NCI-H1092 (cell line): ENCODE measurements at regions not wholly inside any gene's neighbourhood (a gene's known extent, or its start where the extent isn't known, plus 50 kb on each side); places are given as distances from the start of the nearest gene placed in this dataset.

Experiments
- DNase-seq: peaks from one replicate; lab custom pipeline; 2025; lab: John Stamatoyannopoulos, UW

DNA sequence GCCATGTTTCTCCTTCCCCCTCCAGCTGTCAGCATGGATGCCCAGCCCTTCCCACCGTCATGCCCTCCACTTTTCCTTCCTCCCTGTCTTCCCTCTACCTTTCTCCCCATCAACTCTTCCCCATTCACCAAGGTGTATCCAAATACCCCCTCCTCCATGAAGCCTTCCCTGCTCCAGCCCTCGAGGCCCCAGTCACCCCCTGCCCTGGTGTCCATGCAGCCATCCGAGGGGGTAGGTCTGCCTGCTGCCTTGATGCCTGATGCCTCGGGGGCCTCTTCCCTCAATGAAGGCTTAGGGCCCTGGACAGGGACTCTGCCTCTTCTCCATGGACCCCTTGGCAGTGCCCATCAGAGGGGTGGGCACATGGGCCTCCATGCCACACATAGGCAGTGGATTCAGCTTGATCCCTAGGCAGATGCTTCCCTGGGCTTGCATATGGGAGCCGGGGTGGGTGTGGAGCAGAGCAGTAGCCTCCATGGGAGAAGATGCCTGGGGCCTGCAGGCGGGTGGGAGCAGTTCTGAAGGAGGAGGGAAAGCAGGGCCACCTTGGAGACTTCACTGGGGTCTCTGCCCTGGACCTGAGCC is 795.8 kb downstream of the BRD1 start:
- DNase-seq = no peak

DNA sequence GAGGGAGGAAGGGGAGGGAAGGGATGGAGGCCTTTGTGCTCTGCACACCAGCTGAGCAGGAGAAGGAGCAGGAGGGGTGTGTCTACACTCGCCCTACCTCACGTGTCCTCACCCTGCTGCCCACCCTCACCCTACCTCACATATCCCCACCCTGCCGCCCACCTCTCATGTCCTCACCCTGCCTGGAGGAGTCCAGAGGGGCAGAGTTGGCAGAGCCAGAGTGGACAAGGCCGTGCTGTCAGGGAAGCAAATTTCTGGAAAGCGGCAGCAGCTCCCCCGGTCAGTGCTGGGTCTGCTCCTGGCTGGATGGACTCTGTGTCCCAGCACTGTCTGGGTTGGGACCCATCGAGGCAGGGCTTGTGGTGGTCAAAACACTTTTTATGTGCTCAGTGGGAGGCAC is 799.6 kb downstream of the BRD1 start:
- DNase-seq = no peak

DNA sequence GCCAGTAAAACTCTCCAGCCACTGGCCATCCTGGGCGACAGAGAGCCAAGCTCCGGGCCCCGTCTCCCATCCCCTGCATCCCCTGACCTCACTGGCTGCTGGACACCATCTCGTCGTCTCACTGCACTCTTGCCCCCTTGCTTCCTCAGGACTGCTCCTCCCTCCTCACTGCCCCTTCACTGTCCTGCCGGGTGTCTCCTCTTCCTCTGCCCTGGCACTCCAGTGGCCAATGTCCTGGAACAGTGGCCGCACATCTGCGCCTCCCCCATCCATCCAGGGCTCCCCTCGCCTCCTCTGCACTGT is 800.4 kb downstream of the BRD1 start:
- no peak for DNase-seq

DNA sequence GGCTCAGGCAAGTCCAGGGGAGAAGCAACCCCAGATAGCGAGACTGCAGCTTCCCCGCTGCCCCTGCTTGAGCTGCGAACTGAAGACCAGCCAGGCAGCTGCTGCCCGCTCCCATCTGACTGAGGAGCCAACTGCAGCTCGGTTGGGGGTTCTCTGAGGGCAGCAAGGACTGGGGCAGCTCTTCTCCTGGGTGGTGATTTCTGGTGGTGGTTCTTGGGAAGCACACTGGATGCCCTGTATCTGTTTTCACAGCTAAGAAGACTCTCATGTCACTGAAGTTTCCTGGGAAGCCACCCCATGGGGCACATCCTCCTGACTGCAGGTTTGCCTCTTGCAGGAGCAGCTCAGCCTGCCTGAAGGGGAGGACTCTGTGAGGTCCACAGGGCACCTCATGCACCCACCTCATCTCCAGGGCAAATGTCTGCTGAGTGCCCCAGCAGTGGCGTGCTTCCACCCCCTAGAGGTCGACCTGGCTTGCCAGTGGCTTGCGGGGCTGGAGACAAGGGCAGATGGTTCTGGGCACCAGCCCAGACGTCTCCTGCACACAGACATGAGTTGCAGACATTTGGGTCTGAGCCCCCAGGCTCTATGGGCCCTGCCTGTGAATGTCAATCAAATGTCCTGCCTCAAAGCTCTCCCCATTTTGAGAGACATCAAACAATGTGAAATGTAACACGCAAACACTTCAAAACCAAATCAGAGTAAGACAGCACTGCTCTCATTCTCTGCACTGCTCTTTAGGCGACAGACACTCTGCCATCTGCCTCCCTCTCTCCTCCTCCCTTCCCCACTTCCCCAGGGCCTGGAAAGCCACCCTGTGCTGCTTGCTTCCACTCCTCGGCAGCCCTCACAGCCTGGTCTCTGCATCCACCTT is 800.9 kb downstream of the BRD1 start:
- DNase-seq = no peak

DNA sequence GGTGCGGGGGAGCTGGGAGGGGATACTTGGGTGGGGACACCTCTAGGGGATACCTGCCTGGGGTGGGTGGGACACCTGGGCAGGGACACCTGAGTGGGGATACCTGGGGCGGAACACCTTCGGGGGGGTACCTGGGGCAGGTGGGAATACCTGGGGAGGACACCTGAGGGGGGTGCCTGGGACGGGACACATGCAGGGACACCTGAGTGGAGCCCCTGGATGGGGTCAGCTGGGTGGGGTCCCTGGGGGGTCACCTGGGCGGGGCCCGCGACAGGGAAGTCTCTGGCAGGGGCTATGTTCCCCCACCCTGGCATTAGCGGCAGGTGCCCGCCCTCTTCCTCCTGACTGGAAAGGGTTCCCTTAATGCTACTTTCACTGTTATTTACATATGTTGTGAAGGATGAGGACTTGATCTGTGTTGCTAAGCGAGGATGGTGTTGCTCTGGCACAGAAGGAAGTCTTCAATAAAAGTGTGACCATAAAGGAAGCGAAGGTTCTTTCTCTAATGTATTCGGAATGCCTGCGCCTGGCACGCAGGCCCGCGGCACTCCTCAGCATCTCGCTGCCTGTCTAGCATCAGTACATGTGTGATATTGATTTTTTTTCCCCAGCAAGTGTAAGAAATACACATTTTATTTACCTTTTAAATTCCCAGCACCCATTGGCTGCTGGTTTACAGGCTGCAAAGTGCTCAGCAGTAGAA is 801.7 kb downstream of the BRD1 start:
- no peak for DNase-seq

DNA sequence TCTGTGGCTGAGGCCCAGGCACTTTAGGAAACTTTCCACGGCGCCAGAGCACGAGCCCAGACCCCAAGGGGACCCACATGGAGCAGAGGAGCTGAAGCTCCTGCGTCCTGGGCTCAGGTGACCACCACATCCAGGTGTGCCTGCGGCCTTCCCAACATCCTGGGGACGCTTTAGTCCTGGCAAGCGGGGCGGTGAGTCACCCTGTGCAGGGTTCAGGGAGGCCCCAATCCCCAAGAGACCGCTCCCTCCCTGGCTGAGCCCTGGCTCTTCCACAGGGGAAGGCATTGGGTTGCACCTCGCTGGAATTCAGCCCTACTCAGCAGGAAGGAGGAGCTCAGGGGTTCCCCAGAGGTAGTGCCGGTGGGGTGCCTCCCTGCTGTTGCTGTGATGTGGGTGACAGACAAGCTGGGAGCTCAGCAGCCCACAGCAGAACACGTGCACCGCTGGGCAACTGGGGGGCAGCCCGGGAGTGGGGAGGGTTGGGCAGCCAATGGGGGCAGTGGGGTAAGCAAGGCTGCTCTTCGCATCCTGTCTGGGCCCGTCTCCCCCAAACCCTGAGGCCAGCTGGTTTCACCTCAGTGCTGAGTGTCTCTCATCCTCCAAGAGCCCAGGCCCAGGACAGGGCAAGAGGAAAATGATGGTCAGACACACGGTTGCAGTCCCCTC is 802.8 kb downstream of the BRD1 start:
- DNase-seq = no peak

DNA sequence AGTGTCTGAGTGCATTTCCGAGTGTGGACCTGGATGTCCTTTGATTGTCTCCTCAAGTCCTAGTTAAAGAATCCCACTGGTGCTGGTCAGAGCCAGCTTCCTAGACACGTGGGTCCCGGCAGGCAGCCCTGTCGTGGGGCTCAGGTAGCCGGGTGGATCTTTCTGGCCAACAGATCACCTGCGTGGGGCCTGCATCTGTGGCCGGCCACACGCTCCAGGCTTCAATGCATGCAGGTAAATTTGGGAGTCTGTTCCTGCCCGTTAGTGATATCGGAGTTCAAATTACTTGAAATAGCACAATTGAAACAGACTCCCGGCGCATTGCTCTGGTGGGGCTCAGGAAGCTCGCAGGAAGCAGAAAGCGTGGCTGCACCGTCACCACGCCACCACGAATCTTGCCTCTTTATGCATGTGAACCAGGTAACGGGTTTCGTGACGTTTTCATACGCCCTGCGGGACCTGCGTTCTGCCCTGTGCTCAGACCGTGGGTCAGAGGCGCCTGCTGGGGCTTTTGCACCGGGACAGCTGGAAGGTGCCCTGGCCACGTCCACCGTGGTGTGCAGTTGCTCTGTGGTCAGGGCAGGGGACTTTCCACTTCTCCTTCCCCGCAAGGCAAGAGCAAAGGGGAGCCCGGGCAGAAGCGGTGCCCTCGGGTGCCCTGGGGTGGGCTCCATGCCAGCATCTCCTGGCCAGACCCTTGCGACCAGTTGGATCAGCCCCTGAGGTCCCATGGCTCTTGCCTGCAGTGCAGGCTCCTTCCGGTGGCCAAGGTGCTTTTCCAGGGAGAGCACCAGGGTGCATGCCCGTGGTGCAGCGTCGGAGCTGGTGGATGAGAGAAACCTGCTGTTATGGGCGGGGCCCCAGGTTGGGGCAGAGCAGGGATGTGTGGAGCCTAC is 803.5 kb downstream of the BRD1 start:
- DNase-seq = no peak

DNA sequence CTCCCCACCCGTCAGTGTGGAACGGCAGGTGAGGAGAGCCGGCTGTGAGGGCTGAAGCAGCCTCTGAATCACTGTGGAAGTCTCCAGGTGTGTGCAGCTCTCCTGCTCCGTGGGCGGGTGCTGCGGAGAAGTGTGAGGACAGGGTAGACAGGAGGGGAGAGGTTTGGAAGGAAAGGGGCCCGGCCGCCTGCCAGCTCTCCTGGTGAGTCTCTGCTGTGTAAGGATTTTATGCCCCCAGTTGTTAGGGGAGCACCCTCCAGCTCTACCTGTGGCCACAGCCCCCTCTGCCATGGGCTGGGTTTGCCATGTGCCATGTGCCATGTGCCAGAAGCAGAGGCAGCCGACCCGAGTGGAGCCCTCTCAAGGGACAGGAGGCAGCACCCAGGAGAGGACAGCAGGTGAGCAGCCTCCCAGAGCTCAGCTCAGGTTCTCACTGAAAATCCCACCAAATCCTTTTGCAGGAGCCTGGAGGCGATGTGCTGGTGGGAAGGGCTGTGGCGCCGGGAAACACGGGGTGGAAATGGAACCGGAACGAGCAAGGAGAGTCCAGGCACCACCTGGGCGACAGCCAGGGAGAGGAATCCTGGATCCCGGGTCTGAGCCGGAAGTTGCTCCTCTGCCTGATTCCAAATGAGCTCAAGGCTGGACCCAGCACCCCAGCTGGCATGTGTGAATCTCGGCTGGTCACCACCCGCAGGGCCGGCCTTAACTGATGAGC is 804.4 kb downstream of the BRD1 start:
- no peak for DNase-seq

DNA sequence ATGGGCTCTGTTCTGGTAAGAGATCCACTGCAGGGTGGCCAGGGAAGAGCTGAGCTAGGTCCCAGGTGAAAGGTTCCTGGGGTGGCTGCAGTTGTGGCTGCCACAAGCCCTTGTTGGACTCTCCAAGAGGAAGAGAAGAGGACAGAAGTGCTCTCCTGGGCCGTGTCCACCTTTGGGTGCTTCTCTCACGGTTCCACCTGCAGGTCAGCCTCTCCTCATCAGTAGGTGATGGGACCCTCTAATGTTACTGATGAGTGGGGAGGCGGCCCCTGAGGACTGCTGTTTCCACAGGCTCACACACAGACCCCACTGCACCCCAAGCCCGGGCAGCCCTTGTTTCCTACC is 804.9 kb downstream of the BRD1 start:
- DNase-seq = no peak

DNA sequence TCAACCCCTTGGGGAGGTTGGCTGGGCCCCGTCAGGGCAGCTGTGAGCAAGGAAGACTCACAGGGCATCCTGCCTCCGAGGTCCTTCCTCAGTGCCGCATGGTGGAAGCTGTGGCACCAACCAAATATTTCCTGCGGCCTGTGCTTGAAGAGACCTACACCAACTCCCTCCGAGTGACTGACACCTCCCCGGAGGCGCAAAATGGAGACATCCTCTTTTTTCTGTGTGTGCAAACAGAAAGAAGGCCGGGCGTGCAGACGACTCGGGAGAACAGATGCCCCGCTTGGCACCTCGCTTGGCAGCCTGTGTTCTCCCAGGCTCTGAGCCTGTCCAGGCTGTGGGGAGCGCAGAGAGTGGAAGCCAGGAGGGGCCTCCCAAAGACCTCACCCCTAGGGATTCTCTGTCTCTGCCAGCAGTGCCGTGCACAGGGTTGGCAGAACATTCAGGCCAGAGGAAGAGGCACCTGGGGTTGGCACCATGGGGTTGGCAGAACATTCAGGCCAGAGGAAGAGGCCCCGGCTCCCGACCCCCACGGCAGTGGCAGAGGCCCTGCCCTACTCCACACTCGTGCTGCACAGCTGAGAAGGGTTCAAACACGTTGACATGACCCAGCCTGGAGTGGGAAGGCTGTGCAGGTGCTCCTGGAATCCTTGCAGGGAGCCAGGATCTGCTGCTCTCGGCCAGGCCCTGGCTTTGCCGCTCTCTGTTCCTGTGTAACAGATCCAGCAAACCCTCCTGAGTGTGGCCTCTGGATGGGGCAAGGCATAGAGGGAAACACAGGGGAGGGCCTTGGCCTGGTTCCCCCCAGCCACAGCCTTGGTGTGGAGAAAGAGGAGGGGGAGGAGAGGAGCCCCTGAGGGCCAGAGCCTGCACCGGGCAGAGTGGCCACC is 805.5 kb downstream of the BRD1 start:
- DNase-seq = no peak

DNA sequence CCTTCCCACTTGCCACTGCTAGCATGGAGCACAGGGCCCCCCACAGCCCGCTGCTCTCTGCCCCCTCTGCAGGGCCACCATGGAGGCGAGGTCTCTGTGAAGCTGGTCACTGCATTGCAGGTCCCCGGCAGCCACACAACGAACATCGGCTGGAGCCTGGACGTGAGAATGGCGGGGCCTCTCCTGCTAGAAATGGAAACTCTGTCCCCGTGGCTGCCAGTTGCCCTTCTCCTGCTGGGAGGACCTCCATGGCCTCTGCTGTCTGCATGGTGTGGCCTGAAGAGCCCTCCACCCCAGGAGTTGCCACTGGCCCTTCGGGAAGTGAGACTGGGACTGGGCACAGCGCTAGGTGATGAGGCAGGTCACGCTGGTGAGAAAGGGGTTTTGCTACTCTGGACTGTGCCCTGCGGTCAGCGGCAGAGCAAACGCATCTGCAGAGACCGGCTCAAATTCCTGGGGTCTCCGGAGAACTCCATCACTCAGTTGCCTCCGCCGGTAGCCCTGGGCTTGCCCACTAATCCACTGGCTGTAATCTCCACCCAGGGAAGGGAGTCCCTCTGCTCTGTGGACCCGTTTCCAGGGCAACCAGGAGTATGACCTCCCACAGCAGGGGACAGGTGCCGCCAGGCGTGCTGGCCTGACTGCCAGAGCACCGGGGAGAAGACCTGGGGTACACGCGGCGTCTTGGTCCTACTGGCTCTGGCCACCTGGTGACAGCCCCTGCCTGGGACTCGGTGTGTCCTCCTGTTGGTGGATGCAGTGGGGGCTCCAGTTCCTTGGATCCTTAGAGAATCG is 806.3 kb downstream of the BRD1 start:
- no peak for DNase-seq

DNA sequence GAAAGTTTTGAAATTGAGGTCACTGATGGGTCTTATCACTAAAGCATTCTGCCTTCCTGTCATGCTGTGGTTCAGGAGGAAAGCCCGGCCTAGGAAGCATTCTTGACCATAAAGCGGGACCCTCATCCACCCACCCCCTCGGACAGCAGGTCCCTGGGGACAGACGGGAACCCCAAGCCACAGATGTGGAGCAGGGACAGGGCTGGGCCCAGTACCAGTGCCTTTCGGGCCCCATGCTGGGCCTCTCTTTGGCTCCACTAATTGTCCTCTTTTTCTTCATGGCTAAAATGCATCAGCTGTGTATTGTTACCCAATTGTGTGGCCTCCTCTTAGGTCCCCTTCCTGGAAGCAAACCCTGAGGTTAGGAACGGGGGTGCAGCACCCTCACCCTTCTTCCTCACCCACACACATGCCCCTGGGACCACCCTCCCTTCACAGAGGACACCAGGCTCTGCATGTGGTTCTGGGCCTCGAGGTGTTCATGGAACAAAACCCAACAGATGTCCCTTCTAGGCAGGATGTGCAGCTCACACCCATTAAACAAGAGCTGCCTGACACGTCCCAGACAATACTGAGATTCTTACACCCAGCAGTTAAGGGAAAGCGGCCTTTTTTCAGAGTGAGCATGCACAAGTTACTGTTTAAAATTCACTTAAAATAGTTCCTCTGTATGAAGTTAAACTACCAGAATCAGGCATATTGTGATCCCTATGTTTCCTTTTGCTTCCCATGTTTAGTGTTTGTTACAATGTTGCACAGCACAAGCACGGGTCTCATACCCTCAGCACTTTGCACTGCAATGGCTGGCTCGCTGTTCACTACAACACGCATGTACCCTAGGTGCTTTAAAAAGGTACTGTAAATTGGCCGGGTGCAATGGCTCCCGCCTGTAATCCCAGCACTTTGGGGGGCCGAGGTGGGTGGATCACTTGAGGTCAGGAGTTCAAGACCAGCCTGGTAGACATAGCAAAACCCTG is 807.6 kb downstream of the BRD1 start:
- DNase-seq = no peak

DNA sequence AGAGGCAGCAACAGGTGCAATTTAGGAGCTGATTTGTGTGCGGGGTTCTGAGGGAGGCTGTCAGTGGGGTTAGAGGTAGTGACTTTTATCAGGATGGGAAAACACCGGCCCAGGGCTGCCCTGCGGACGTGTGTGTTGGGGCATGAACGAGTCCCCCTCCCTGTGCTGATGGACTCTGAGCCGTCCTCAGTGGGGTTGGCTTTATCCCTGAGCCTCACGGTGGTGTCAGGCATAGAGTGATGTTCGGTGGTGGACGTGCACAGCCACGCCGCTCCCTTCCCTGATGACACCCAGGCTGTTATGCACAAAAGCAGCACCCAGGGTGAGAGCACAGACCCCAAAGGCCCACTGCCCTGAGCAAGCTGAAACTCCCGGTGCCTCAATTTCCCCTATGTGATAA is 809.1 kb downstream of the BRD1 start:
- DNase-seq = no peak

DNA sequence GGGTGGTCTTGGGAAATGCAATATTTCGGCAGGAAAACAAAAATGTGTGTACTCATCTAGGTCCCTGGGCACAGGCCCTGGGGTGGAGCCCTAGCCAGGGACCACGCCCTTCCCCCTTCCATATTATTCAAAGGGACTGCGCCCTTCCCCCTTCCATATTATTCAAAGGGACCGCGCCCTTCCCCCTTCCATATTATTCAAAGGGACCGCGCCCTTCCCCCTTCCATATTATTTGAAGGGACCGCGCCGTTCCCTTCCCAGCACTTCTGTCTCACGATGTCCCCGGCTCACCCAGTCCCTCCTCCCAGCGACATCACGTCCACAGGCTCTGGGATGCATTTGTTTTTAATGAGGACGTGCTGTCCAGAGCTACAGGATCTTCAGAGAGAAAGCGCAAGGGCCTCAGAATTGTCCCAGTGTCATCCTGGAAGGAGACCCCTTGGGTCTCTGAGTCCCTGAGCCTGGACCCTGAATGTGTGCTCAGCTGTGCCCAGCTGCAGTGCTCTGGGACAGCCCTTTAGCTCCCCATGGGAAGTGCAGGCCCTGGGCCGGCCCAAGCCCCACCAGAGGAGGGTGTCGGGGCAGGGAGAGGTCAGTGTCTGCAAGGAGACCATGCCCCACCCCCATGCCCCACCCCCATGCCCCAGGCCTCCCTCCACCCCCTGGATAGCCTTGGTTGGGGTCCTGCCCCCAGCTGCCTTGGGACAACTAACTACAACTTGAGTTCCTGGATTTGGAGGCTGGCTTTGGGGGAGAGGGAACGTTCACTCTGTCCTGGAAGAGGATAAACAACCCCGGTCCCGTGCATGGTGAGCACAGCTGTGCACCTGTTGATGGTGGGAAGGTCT is 810.0 kb downstream of the BRD1 start:
- DNase-seq = no peak

DNA sequence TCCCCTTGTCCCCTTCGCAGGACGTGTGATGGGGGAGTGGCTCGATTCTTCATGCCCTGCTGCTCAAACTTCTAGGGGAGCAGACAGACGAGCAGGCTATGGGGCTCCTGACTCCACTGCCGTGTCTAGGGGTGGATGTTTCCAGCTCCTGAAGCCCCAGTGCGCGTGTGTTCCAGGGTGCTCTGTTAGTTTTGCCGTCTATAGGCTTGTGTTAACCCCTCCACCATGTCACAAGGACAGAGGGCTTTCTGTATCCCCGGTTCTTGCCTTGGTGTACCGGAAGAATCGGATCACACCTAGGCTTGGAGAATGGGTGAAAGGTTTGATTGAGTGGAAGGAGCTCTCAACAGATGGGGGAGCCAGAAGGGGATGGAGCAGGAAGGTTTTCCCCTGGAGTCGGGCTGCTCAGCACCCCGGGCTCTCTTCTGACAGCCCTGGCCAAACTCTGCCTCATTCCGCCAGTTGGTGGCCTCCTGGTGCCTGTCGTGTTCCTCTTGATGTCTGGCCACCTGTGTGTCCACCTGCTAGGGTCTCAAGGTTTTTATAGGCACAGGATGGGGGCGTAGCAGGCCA is 810.7 kb downstream of the BRD1 start:
- DNase-seq = no peak

DNA sequence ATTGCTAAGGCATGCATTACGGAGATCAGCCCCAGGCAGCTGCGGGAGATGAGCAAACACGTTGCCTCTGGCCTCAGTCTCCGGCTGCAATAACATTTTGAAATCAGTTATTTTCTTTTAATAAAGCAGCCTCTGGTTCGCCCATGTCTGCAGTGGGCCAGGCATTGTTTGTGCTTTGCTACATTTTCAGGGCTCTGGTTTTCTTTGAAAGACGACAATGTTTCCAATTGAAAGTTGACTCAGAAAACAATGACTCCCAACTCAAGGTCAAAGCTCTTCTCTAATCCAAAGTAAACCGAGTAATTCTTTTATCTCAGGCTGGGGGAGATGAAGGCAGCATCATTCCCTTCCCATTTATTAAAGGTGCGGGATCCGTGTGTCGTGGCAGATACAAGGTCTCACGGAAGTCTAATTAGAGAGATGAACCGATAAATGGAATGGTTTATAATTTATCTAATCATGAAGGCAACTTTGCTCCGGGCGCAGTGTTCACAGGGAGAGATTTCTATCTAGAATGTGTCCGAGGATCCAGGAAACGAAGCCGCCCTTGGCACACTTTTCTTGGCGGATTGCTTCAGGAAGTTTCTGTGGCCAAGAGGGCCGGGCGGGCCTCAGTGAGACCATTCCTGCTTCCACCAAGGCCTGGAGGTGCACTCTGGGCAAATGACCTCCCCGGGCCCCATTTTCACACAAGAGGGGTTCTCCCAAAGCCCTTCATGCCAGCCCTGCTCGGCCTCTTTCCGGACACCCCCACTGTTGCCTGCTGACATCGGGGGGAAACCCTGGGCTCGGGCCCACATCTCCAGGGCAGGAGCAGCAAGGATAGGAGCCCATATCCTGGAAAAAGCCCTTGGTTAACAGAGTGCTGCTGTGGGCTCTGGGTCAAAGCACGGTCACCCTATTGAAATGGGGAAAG is 811.4 kb downstream of the BRD1 start:
- DNase-seq = no peak
